A549 (cell line): ENCODE measurements at regions not wholly inside any gene's neighbourhood (a gene's known extent, or its start where the extent isn't known, plus 50 kb on each side); places are given as distances from the start of the nearest gene placed in this dataset.

Experiments used
- CHD2 ChIP-seq: fragments of 150-350 bp; IDR thresholded peaks from 2 replicates; pipeline ENCODE4 v1.6.1; 2014; ENCODE audit warnings: low read length; ENCODE audit not compliant: partially characterized antibody
- MAFK ChIP-seq: fragments of 450-650 bp; IDR thresholded peaks from 2 replicates; pipeline ENCODE4 v1.6.1; 2014; ENCODE audit not compliant: partially characterized antibody
- POLR2A ChIP-seq: IDR thresholded peaks from 2 replicates; pipeline ENCODE4 v1.6.1; 2012; ENCODE audit warnings: mild to moderate bottlenecking, low read length

- TF ChIP-seq CHD2: no peak
- TF ChIP-seq MAFK: no peak
- TF ChIP-seq POLR2A: no peak
These were observed 156.2 kb downstream of the SPP2 start for GRCh38 chr2:234206738-234207137.
